ENCODE measurements at regions not wholly inside any gene's neighbourhood (a gene's known extent, or its start where the extent isn't known, plus 50 kb on each side); places are given as distances from the start of the nearest gene placed in this dataset.

- TF ChIP-seq, protein P1, sequence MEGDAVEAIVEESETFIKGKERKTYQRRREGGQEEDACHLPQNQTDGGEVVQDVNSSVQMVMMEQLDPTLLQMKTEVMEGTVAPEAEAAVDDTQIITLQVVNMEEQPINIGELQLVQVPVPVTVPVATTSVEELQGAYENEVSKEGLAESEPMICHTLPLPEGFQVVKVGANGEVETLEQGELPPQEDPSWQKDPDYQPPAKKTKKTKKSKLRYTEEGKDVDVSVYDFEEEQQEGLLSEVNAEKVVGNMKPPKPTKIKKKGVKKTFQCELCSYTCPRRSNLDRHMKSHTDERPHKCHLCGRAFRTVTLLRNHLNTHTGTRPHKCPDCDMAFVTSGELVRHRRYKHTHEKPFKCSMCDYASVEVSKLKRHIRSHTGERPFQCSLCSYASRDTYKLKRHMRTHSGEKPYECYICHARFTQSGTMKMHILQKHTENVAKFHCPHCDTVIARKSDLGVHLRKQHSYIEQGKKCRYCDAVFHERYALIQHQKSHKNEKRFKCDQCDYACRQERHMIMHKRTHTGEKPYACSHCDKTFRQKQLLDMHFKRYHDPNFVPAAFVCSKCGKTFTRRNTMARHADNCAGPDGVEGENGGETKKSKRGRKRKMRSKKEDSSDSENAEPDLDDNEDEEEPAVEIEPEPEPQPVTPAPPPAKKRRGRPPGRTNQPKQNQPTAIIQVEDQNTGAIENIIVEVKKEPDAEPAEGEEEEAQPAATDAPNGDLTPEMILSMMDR (tag by site-specific recombination; IDR thresholded peaks at IDR 0.05): no peak
- no peak for TF ChIP-seq ZNF548 (tag by site-specific recombination; IDR thresholded peaks at IDR 0.05)
- no peak for TF ChIP-seq ZNF558 (tag by site-specific recombination; IDR thresholded peaks at IDR 0.05)
- no peak for TF ChIP-seq ZBTB1 (tag by site-specific recombination; IDR thresholded peaks at IDR 0.05)
- no peak for TF ChIP-seq ZNF792 (tag by site-specific recombination; IDR thresholded peaks at IDR 0.05)
- TF ChIP-seq ZBTB7A (tag by site-specific recombination; IDR thresholded peaks at IDR 0.05; ENCODE audit: low read depth): no peak
- TF ChIP-seq, protein P2, sequence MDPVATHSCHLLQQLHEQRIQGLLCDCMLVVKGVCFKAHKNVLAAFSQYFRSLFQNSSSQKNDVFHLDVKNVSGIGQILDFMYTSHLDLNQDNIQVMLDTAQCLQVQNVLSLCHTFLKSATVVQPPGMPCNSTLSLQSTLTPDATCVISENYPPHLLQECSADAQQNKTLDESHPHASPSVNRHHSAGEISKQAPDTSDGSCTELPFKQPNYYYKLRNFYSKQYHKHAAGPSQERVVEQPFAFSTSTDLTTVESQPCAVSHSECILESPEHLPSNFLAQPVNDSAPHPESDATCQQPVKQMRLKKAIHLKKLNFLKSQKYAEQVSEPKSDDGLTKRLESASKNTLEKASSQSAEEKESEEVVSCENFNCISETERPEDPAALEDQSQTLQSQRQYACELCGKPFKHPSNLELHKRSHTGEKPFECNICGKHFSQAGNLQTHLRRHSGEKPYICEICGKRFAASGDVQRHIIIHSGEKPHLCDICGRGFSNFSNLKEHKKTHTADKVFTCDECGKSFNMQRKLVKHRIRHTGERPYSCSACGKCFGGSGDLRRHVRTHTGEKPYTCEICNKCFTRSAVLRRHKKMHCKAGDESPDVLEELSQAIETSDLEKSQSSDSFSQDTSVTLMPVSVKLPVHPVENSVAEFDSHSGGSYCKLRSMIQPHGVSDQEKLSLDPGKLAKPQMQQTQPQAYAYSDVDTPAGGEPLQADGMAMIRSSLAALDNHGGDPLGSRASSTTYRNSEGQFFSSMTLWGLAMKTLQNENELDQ (tag by site-specific recombination; IDR thresholded peaks at IDR 0.05; ENCODE audit: low read depth): no peak
- no peak for TF ChIP-seq ZBTB26 (tag by site-specific recombination; optimal IDR thresholded peaks at IDR 0.05)
- TF ChIP-seq ZNF521 (tag by site-specific recombination; IDR thresholded peaks at IDR 0.05): no peak
- no peak for TF ChIP-seq PRDM10 (tag by site-specific recombination; IDR thresholded peaks at IDR 0.05)
Observed at GRCh38 chr6:137389150-137389704, 105.0 kb downstream of the OLIG3 start.
